A549 (cell line): ENCODE measurements at regions not wholly inside any gene's neighbourhood (a gene's known extent, or its start where the extent isn't known, plus 50 kb on each side); places are given as distances from the start of the nearest gene placed in this dataset.
"Not testable (repeated sequence)": the region's sequence is repeated elsewhere in the genome, so short reads cannot be mapped to it uniquely, and the experiment has no call there.

Experiments
- ATAC-seq, 2 experiments: fragments of 200-7000 bp in 1 of 2; fragments of >200 bp in 1 of 2; cut with Nextera tagmentation in 1 of 2; cut with Tn5 transposase in 1 of 2; 3 replicates each; pipeline versions ENCODE4 v1.8.0 to v1.9.1; 2018 to 2020; ENCODE audit warnings: mild to moderate bottlenecking in 1 of 2, moderate library complexity in 1 of 2
- CTCF ChIA-PET: fragments of 300-600 bp; sonication (Branson Sonifier 250); formaldehyde crosslinking; extraction: SDS; loops from one replicate; lab custom pipeline; 2021; ENCODE audit warnings: antibody characterized with exemption, inconsistent platforms; lab: Yijun Ruan, JAX
- POLR2A ChIA-PET: fragments of 350-600 bp; formaldehyde crosslinking; extraction: SDS; loops from one replicate; lab custom pipeline; 2021; ENCODE audit warnings: antibody characterized with exemption, inconsistent platforms; lab: Yijun Ruan, JAX
- DNase-seq, 2 experiments: peaks; one replicate each; pipeline versions ENCODE4 v3.0.0 to v3.0.0-alpha.2; 2011 to 2016; ENCODE audit warnings: low read depth in 1 of 2, low spot score in 1 of 2
- FAIRE-seq: peaks from 2 replicates; lab custom pipeline; 2011; peaks lifted over from hg19 to GRCh38; lab: Jason Lieb, UNC
- H3K27ac ChIP-seq, 2 experiments: fragments of >200 bp; sonication (Bioruptor Twin); formaldehyde crosslinking; 3 replicates each; pipeline ENCODE4 v1.5.1; 2016 to 2017
- H3K4me1 ChIP-seq: fragments of >200 bp; sonication (Bioruptor Twin); formaldehyde crosslinking; 3 replicates; pipeline ENCODE4 v1.6.1; 2016
- H3K4me2 ChIP-seq: fragments of >200 bp; sonication (Bioruptor Twin); formaldehyde crosslinking; 3 replicates; pipeline ENCODE4 v1.6.1; 2016
- H3K4me3 ChIP-seq: fragments of >200 bp; sonication (Bioruptor Twin); formaldehyde crosslinking; 3 replicates; pipeline ENCODE4 v1.5.1; 2016
- H3K9me3 ChIP-seq: fragments of >200 bp; sonication (Bioruptor Twin); formaldehyde crosslinking; 3 replicates; pipeline ENCODE4 v1.6.1; 2016
- CBX2 ChIP-seq: fragments of 200-600 bp; sonication (generic); IDR thresholded peaks from 2 replicates; pipeline ENCODE4 v1.6.1; 2016; ENCODE audit warnings: low read depth, mild to moderate bottlenecking, borderline replicate concordance
- FOSB ChIP-seq: fragments of 250-450 bp; sonication (Bioruptor Pico); IDR thresholded peaks from 2 replicates; pipeline ENCODE4 v1.5.0; 2020; ENCODE audit warnings: mild to moderate bottlenecking, moderate library complexity
- HEYL ChIP-seq: fragments of 250-450 bp; sonication (Bioruptor Pico); IDR thresholded peaks from 2 replicates; pipeline ENCODE4 v1.8.0; 2021; ENCODE audit warnings: mild to moderate bottlenecking, moderate library complexity
- HOXB5 ChIP-seq: fragments of 250-450 bp; sonication (Bioruptor Pico); IDR thresholded peaks from 2 replicates; pipeline ENCODE4 v1.5.0; 2020; ENCODE audit warnings: mild to moderate bottlenecking, moderate library complexity
- JUNB ChIP-seq: fragments of >200 bp; sonication (Bioruptor Twin); formaldehyde crosslinking; IDR thresholded peaks from 2 replicates; pipeline ENCODE4 v1.6.1; 2016
- MAFK ChIP-seq: fragments of 450-650 bp; IDR thresholded peaks from 2 replicates; pipeline ENCODE4 v1.6.1; 2014; ENCODE audit not compliant: partially characterized antibody
- NFE2L2 ChIP-seq: fragments of 150-350 bp; conservative IDR thresholded peaks from 2 replicates; pipeline ENCODE4 v1.6.1; 2014; ENCODE audit warnings: low read length
- PHF8 ChIP-seq: fragments of 200-600 bp; sonication (generic); IDR thresholded peaks from 2 replicates; pipeline ENCODE4 v1.6.1; 2016; ENCODE audit warnings: low read depth, mild to moderate bottlenecking, antibody characterized with exemption, moderate library complexity, borderline replicate concordance
- SREBF2 ChIP-seq: fragments of 450-650 bp; IDR thresholded peaks from 2 replicates; pipeline ENCODE4 v1.6.1; 2014; ENCODE audit warnings: mild to moderate bottlenecking, moderate library complexity
- TFCP2L1 ChIP-seq: fragments of 250-450 bp; sonication (Bioruptor Pico); IDR thresholded peaks from 2 replicates; pipeline ENCODE4 v1.5.0; 2021; ENCODE audit warnings: mild to moderate bottlenecking
- WGBS: methylation state at CpG from one replicate; pipeline ENCODE4 v1.1.6; 2017; ENCODE audit errors: missing lambda C conversion rate; 5-methylcytosine and 5-hydroxymethylcytosine counted together
- TF ChIP-seq, protein P1 (sequence below): fragments of 450-650 bp; IDR thresholded peaks from 2 replicates; pipeline ENCODE4 v1.6.1; 2014; ENCODE audit warnings: antibody characterized with exemption
- TF ChIP-seq, protein P2 (sequence below): fragments of 250-450 bp; sonication (Bioruptor Pico); IDR thresholded peaks from 2 replicates; pipeline ENCODE4 v1.5.0; 2020; ENCODE audit warnings: low read depth, mild to moderate bottlenecking, moderate library complexity
- TF ChIP-seq, protein P3 (sequence below): IDR thresholded peaks from 2 replicates; pipeline ENCODE4 v1.6.1; 2012
- TF ChIP-seq, protein P4 (sequence below): fragments of 150-350 bp; IDR thresholded peaks from 2 replicates; pipeline ENCODE4 v1.6.1; 2014; ENCODE audit warnings: low read depth, mild to moderate bottlenecking, low read length
- TF ChIP-seq, protein P5 (sequence below): fragments of >200 bp; sonication (Bioruptor Twin); formaldehyde crosslinking; IDR thresholded peaks from 2 replicates; pipeline ENCODE4 v1.6.1; 2016

DNA sequence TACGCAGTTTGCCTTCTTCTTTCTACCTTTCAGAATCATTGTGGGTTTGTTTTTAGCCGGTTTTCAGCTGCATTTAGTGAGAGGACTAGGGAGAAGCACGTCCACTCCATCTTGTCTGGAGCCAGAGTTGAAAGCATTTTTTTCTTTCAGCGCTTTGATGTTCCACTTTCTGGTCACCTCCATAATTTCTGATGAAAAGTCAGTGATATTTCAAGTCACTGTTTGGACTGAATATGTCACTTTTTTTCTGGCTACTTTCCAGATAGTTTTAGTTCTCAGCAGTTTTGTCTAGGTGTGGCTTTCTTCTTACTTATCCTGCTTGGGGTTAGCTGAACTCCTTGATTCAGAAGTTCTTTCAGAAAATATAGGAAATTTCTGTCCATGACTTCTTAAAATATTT, 123.9 kb upstream of the IER5L start:
- ATAC-seq, result no peak
- TF ChIP-seq NFE2L2, result no peak
- 0 out of 2 replicates have a peak, but pooled peaks have one; percentile 26 for TF ChIP-seq HOXB5
- no peak for TF ChIP-seq TFCP2L1 (CRISPR knock-in tag)
- Histone ChIP-seq H3K9me3 (peaks cover 38% of the 10 kb centered on the region), H3K27ac (no peak overlapping the region), H3K4me2 (no peak overlapping the region), H3K4me3 (no peak overlapping the region), H3K4me1 (no peaks in the 10 kb centered on the region)
- POLR2A ChIA-PET, result no interaction called here
- 37% methylated on average over 4 of the region's 4 CpGs for WGBS
- FAIRE-seq, result no peak
- CTCF ChIA-PET, result no interaction called here
- no peak for DNase-seq

DNA sequence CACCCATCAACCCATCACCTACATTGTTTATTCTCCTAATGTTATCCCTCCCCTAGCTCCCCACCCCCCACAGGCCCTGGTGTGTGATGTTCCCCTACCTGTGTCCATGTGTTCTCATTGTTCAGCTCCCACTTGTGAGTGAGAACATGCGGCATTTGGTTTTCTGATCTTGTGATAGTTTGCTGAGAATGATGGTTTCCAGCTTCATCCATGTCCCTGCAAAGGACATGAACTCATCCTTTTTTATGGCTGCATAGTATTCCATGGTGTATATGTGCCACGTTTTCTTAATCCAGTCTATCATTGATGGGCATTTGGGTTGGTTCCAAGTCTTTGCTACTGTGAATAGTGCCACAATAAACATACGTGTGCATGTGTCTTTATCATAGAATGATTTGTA, 118.1 kb upstream of the IER5L start:
- H3K4me1 ChIP-seq, H3K4me2 ChIP-seq, POLR2A ChIA-PET, ATAC-seq, DNase-seq, FAIRE-seq, H3K4me3 ChIP-seq, H3K27ac ChIP-seq: not testable (repeated sequence)
- CTCF ChIA-PET, result interaction anchor here (0.6 kb wide), 1 partner anchor 646 kb away, joined by 3 read pairs; no protein-coding TSS in a partner anchor
- 33% methylated on average over 3 of the region's 3 CpGs for WGBS
- H3K9me3 ChIP-seq, result peaks cover 24% of the 10 kb centered on the region

DNA sequence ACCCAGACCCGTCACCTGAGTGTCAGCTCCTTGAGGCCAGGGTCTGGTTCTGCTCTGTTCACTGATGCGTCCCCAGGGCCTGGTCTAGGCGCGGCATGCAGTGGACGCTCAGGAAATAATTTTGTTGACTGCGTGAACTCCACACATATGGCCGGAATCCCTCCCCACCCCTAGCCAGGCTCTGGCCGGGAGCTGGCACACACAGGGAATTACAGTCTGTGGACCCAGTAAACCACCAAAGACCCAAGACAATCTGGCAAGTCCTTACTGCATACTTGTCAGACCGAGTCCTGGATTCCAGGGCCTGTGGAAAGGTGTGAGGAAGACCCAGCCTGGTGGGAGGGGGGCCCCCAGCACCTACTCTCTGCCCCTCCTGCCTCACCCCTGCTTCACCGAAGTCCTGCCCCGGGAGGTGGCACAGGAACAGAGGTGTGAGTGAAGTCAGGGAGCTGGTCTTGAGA, 113.0 kb upstream of the IER5L start:
- WGBS, result 83% methylated on average over 7 of the region's 11 CpGs
- Histone ChIP-seq H3K4me3 (no peak overlapping the region), H3K4me2 (no peak overlapping the region), H3K27ac (peak overlapping the region in 1 of 2 experiments; percentile 29; a peak in 2 of 6 replicates), H3K4me1 (no peaks in the 10 kb centered on the region), H3K9me3 (peaks cover 16% of the 10 kb centered on the region; the same call in 2 of the 3 replicates)
- ATAC-seq (no peak), FAIRE-seq (no peak), DNase-seq (no peak)
- ChIA-PET POLR2A (no interaction called here), CTCF (interaction anchor here (1.3 to 1.6 kb wide), 2 partner anchors 15 to 152 kb away, joined by 3 read pairs; no protein-coding TSS in a partner anchor)
- TF ChIP-seq JUNB (no peak), FOSB (CRISPR knock-in tag) (no peak), SREBF2 (no peak), CBX2 (no peak), PHF8 (no peak)
- TF ChIP-seq, protein P1, sequence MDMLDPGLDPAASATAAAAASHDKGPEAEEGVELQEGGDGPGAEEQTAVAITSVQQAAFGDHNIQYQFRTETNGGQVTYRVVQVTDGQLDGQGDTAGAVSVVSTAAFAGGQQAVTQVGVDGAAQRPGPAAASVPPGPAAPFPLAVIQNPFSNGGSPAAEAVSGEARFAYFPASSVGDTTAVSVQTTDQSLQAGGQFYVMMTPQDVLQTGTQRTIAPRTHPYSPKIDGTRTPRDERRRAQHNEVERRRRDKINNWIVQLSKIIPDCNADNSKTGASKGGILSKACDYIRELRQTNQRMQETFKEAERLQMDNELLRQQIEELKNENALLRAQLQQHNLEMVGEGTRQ, result no peak
- TF ChIP-seq, protein P2, sequence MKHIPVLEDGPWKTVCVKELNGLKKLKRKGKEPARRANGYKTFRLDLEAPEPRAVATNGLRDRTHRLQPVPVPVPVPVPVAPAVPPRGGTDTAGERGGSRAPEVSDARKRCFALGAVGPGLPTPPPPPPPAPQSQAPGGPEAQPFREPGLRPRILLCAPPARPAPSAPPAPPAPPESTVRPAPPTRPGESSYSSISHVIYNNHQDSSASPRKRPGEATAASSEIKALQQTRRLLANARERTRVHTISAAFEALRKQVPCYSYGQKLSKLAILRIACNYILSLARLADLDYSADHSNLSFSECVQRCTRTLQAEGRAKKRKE (CRISPR knock-in tag), result no peak
- TF ChIP-seq, protein P3, sequence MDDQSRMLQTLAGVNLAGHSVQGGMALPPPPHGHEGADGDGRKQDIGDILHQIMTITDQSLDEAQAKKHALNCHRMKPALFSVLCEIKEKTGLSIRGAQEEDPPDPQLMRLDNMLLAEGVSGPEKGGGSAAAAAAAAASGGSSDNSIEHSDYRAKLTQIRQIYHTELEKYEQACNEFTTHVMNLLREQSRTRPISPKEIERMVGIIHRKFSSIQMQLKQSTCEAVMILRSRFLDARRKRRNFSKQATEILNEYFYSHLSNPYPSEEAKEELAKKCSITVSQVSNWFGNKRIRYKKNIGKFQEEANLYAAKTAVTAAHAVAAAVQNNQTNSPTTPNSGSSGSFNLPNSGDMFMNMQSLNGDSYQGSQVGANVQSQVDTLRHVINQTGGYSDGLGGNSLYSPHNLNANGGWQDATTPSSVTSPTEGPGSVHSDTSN, result no peak
- TF ChIP-seq, protein P4, sequence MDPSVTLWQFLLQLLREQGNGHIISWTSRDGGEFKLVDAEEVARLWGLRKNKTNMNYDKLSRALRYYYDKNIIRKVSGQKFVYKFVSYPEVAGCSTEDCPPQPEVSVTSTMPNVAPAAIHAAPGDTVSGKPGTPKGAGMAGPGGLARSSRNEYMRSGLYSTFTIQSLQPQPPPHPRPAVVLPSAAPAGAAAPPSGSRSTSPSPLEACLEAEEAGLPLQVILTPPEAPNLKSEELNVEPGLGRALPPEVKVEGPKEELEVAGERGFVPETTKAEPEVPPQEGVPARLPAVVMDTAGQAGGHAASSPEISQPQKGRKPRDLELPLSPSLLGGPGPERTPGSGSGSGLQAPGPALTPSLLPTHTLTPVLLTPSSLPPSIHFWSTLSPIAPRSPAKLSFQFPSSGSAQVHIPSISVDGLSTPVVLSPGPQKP, result no peak

DNA sequence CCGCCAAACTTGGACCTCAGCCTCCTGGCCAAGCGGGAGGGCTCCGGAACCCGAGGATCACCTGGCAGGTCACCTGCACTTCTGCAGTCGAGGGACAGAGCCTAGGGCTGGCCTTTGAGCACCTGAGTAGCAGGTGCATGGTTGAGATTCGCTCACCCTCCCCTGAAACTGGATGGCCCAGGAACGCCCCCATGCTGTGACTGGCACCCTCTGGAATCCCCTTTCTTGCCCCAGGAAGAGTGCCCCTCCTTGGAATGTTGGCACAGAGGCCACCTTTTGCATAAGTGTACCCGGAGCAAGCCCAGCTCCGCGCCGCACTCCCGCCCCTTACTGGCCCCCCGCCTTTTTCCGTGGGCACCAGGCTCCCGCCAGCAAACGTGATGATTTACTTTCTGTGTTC, 112.5 kb upstream of the IER5L start:
- DNase-seq, result no peak
- no peak for ATAC-seq
- no peak for FAIRE-seq
- WGBS, result 85% methylated on average over 16 of the region's 16 CpGs
- peaks cover 13% of the 10 kb centered on the region; the same call in 2 of the 3 replicates for H3K9me3 ChIP-seq
- H3K4me1 ChIP-seq, result no peaks in the 10 kb centered on the region
- CTCF ChIA-PET, result no interaction called here
- no peak overlapping the region for H3K4me3 ChIP-seq
- peak overlapping the region in 1 of 2 experiments; percentile 29; a peak in 2 of 6 replicates for H3K27ac ChIP-seq
- TF ChIP-seq, protein P5, sequence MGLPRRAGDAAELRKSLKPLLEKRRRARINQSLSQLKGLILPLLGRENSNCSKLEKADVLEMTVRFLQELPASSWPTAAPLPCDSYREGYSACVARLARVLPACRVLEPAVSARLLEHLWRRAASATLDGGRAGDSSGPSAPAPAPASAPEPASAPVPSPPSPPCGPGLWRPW, result no peak
- TF ChIP-seq, protein P4, result no peak
- TF ChIP-seq HEYL (CRISPR knock-in tag) (no peak), MAFK (no peak)
- POLR2A ChIA-PET, result no interaction called here
- no peak overlapping the region for H3K4me2 ChIP-seq
